A549 (cell line): ENCODE measurements at regions not wholly inside any gene's neighbourhood (a gene's known extent, or its start where the extent isn't known, plus 50 kb on each side); places are given as distances from the start of the nearest gene placed in this dataset.

Experiments
- CTCF ChIP-seq: fragments of >200 bp; sonication (Bioruptor Twin); formaldehyde crosslinking; IDR thresholded peaks from 3 replicates; pipeline ENCODE4 v1.5.1; 2016
- EHMT2 ChIP-seq: fragments of 200-600 bp; sonication (generic); IDR thresholded peaks from 2 replicates; pipeline ENCODE4 v1.6.1; 2016; ENCODE audit warnings: antibody characterized with exemption, low read depth, mild to moderate bottlenecking, moderate library complexity
- FOSL2 ChIP-seq, 2 experiments: fragments of 450-650 bp in 1 of 2; fragments of >200 bp in 1 of 2; sonication (Bioruptor Twin) in 1 of 2; formaldehyde crosslinking; IDR thresholded peaks; 2 replicates each; pipeline versions ENCODE4 v1.5.0 to v1.6.1; 2016 to 2020; ENCODE audit warnings: mild to moderate bottlenecking in 1 of 2, moderate library complexity in 1 of 2
- JUN ChIP-seq, 2 experiments: fragments of >200 bp; sonication (Bioruptor Twin); formaldehyde crosslinking; IDR thresholded peaks; 2 replicates in 1 of 2; 3 replicates in 1 of 2; pipeline ENCODE4 v1.6.1; 2016 to 2017
- JUNB ChIP-seq: fragments of >200 bp; sonication (Bioruptor Twin); formaldehyde crosslinking; IDR thresholded peaks from 2 replicates; pipeline ENCODE4 v1.6.1; 2016
- MAX ChIP-seq: IDR thresholded peaks from 2 replicates; pipeline ENCODE4 v1.6.1; 2012
- POLR2A ChIP-seq: IDR thresholded peaks from 2 replicates; pipeline ENCODE4 v1.6.1; 2012; ENCODE audit warnings: mild to moderate bottlenecking, low read length

- TF ChIP-seq EHMT2 (no peak), JUN (IDR thresholded peaks at IDR 0.05) (no peak), CTCF (no peak), JUNB (no peak), FOSL2 (IDR thresholded peaks at IDR 0.05) (no peak), FOSL2 (CRISPR knock-in tag; IDR thresholded peaks at IDR 0.05) (no peak), POLR2A (no peak), MAX (no peak)
Observed at GRCh38 chr7:25048444-25048834, 68.5 kb upstream of the OSBPL3 start.
